ACHN (cell line): ENCODE measurements at regions not wholly inside any gene's neighbourhood (a gene's known extent, or its start where the extent isn't known, plus 50 kb on each side); places are given as distances from the start of the nearest gene placed in this dataset.
"Not testable (repeated sequence)": the region's sequence is repeated elsewhere in the genome, so short reads cannot be mapped to it uniquely, and the experiment has no call there.

Source experiments
- DNase-seq: peaks from one replicate; pipeline ENCODE4 v3.0.0-alpha.2; 2015
- in situ Hi-C: cut with HindIII; loops from 2 replicates; pipeline ENCODE4 v1.10.0; 2017; ENCODE audit warnings: low sequenced_read_pairs, low pct_ligation_motif_present, low pct_unique_long_range_greater_than_20kb

- DNase-seq: no peak
- in situ Hi-C loops: no loop called here
These were observed 450.7 kb upstream of the ZP4 start for GRCh38 chr1:238341395-238341794.

DNA sequence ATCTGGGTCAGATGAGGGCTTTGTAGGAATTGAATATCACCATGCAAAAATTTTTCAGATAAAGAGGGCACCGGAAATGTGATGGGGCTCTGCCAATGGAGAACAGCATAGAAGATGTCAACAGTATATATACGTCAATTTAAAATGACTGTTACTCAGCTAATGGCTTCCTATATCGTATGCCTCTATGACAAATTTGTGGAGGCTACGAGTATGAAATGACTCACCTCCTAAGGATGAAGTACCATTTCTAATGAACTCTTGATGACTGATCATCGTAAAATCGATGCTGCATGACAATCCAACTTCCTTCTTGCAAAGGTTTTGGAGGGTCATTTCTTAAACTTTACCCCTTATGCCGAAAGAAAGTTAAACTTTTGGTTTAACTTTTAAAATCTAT, 450.3 kb upstream of the ZP4 start:
- peak; percentile 37 for DNase-seq
- in situ Hi-C loops: no loop called here

- no peak for DNase-seq
- in situ Hi-C loops: no loop called here
These were observed 445.8 kb upstream of the ZP4 start for GRCh38 chr1:238336531-238336930.

DNA sequence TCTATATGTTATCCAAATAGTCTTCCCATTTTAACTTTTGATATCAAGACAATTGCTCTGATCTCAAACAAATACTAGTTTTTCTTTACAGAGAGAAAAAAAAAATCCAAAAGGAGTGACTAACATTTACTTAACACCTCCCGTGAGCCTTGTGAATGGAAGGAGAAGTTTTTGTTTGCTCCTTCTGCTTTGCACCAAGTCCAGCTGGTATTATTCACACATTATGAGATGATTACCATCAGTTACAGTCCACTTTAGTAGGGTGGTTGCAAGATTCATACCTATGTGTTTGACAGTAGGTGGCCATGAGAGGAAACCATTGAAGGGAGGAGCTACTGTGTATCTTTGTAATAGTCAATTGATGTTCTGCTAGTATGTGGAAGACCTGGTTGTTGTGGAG, 443.4 kb upstream of the ZP4 start:
- DNase-seq: no peak
- in situ Hi-C loops: no loop called here

DNA sequence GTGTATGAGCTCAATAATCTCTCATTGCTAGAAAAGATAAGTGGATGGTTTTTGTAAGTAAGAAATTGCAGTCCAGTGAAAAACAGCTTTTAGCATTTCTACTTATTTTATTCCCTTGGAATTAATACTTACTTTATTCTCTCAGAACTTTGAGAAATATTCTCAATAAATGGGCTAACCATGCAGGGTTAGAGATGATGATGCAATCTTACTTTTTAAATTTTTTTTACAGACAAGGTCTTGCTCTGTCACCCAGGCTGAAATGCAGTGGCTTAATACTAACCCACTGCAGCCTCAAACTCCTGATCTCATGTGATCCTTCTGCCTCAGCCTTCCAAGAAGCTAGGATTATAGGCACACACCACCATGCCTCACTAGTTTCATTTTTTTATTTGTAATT, 440.8 kb upstream of the ZP4 start:
- no peak for DNase-seq
- in situ Hi-C loops: no loop called here

- in situ Hi-C loops: no loop called here
These were observed 438.9 kb upstream of the ZP4 start for GRCh38 chr1:238329671-238330070.

GRCh38 chr1:238327033-238327432, 436.3 kb upstream of the ZP4 start:
- in situ Hi-C loops, DNase-seq: not testable (repeated sequence)

More at GRCh38 chr1:238329671-238330070, 438.9 kb upstream of the ZP4 start:
- DNase-seq: peak; percentile 37

GRCh38 chr1:238326479-238326878, 435.8 kb upstream of the ZP4 start:
- in situ Hi-C loops, DNase-seq: not testable (repeated sequence)

- DNase-seq: no peak
- in situ Hi-C loops: no loop called here
These were observed 433.6 kb upstream of the ZP4 start for GRCh38 chr1:238324211-238324864.

DNA sequence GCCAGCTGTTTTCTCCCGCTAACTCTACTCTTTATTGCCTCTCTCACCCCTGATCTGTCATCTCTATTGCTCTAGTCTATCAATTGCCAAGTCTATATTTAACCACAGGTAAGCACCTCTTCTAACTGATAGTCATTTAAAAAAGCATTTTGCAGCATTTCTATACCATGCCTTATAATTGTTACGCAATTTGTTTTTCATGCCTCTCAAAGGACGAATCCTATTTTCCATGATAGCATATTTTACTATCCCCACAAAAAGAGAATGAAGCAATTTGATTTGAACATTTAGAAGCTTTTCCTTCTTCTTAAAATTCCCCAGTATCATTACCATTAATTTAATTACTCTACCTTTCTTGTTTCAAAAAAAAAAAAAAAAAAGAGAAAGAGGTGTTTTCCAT, 432.8 kb upstream of the ZP4 start:
- DNase-seq: no peak
- in situ Hi-C loops: no loop called here

DNA sequence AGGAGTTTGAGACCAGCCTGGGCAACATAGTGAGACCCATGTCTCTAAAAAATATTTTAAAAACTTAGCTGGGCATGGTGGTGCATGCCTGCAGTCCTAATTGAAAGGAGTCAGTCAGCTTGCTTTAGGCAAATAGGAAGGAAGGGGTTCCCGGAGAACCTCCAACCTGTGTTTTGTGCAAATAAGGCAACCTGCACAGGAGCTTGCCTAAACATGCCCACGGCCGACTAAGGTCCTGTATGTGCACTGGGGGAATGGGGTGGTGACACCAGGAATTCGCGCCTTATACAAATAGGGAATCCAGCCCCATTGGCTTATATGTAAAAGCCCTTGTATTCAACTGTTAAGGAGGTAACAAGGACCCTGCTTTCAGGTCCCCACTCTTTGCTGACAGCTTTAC, 429.2 kb upstream of the ZP4 start:
- DNase-seq: no peak
- in situ Hi-C loops: no loop called here

DNA sequence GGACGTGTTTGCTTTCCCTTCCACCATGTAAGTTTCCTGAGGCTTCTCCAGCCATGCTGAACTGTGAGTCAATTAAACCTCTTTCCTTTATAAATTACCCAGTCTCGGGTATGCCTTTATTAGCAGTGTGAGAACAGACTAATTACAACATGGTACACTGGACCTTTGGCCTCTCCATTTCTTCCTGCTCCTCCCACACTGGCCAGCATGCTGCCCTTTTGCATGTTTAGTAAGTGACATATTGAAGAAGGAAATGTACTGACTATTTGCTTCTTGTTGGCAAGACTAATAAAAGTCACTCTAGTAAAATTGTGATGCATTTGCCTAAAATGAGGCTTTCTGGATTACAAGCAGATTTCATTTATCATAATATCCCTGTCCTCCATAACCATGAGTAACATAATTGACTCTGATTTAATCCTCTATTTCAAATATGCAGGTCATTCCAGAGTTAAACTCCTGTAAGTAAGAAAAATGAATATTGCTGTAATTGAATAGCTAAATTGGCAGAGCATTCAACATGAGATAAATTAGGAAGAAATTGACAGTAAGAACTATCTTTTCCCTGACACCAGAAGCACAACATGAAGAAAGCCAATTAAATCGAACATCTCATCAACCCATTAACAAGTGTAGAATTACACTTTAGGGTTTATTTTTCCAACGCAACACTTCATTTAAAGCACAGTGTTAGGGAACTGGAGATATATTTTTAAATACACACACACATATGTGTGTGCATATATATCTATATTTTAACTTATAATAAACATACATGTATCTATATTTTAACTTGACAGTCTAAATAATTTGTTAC, 427.8 kb upstream of the ZP4 start:
- DNase-seq: no peak
- in situ Hi-C loops: no loop called here

DNA sequence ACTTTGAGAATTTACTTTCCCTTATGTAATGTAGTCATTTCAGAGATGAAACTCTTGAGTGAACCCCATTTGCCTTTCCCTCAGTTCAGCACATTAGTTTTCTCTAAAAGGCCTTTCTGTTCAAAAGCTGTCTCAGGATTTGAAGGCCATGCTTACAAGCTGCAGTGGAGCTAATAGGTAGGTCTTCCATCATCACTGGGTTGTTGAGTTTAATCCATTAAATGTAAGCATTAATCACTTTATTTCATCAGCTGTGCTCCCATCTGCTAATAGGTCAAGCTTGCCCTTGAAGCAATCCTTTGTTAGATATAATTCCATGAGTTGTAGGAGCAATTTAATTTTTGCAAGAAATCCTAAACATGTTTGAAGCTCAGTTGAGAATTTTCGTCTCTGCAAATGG, 422.2 kb upstream of the ZP4 start:
- no peak for DNase-seq
- in situ Hi-C loops: no loop called here

- DNase-seq: no peak
- in situ Hi-C loops: no loop called here
These were observed 415.7 kb upstream of the ZP4 start for GRCh38 chr1:238306411-238306810.

DNA sequence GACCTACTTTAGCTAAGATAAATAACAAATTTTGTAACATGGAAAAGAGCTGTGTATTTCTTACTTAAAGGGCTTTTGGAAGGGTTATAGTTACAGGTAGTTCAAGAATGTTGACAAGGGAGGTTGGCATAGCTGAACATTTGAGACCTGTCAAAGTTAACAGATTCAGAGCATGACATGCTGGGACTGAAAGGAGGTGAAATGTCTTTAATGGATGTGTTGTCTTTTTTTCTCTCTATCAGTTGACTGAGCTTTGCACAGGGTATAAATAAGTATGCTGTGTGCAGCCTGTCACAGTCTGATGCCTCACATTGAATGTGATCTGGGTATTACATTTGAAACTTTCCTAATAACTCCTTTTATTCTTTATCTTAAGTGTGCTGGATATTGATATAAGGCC, 411.9 kb upstream of the ZP4 start:
- in situ Hi-C loops: no loop called here
- no peak for DNase-seq

DNA sequence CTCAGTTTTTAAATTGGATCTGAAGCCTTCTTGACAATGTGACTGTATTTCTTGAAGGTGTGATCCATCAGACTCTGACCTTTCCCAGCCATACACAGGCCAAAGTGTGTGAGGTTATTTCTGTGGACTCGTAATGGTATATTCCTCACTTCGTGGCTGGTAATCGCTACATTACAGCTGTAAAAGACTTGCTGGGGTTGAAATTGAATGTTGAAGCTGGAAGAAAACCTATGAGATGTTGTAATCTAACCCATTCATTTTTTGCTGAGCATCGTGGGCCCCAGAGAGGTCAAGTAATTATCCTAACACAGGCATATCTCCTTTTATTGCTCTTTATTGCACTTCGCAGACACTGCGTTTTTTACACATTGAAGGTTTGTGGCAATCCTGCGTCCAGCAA, 405.6 kb upstream of the ZP4 start:
- in situ Hi-C loops: no loop called here
- DNase-seq: no peak

DNA sequence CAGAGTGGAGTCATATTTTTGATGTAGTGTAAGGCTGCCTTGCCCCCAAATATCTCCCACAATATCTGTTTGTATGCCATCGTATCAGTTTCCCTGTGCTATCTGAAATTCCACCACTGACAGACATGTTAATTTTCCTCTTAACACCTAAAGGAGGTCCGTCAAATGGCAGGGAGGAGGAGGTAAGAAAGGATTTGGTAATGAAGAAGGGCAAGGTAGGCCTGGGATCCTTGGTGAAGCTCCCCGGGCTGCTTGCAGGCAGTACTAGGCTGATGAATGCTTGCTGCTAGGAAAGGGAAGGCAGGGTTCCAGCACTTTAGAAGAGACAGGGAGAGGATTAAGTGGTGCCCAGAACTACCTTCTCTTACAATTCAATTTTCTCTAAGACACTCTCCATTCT, 402.4 kb upstream of the ZP4 start:
- in situ Hi-C loops: no loop called here
- no peak for DNase-seq

GRCh38 chr1:238281418-238281817, 390.7 kb upstream of the ZP4 start:
- in situ Hi-C loops: no loop called here
- peak; percentile 15 for DNase-seq

DNA sequence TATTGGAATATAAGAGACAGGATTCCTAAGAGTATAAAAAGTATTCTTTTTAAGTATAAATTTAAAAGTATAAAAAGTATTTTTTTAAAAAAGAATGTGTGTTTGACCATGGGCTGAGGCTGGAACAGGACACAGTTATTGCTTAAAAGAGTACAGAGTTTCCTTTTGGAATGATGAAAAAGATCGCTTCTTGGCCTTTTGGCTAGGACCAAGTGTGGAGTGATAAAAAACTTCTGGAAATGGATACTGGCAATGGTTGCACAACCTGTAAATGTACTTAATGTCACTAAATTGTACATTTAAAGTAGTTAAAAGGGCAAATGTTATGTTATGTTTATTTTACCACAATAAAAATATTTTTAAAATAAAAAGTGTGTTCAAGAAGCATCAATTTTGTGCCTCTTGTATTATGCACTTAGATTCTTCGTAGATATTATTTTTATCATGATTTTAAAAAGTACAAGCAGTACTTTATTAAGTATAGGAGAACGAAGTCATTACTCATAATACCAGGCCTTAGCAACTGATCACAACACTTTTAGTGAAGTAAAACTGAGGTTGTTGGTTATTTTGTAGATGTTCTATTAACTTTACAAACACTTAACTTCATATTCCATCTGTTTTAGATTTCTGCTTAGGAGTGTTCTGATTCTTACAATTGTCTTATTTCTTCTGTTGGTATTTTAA, 389.1 kb upstream of the ZP4 start:
- in situ Hi-C loops: no loop called here
- DNase-seq: no peak

DNA sequence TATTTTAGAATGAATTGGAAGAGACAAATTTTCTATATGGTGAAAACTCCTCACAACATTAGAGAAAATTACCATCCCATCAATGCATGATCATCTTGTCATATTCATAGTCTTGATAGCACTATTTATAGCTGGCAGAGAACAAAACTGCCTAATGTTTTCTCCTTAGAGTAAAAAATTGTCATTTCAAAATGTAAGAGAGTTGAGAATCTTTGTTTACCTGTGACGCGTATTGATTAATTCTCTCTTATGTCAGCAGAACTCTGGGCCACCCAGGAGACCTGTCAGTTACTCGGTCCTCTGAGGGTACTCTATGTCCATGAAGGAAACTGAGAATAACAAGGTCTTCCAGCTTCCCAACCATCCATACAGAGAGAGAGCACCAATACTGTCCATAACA, 381.4 kb upstream of the ZP4 start:
- in situ Hi-C loops: no loop called here
- no peak for DNase-seq
